ENCODE measurements at regions not wholly inside any gene's neighbourhood (a gene's known extent, or its start where the extent isn't known, plus 50 kb on each side); places are given as distances from the start of the nearest gene placed in this dataset.
"Not testable (repeated sequence)": the region's sequence is repeated elsewhere in the genome, so short reads cannot be mapped to it uniquely, and the experiment has no call there.

GRCh38 chrX:7346021-7346420 is 198.1 kb upstream of the PUDP start:
- no peak for TF ChIP-seq CTCF (IDR thresholded peaks at IDR 0.05; ENCODE audit: poor library complexity, severe bottlenecking)
- Histone ChIP-seq H3K27me3 (ENCODE audit: insufficient read depth, poor library complexity, severe bottlenecking) (no peaks in the 10 kb centered on the region), H3K4me3 (ENCODE audit: severe bottlenecking) (no peak overlapping the region), H3K9me3 (ENCODE audit: severe bottlenecking) (no peaks in the 10 kb centered on the region), H3K27ac (ENCODE audit: poor library complexity, severe bottlenecking) (no peak overlapping the region), H3K4me1 (ENCODE audit: insufficient read depth, poor library complexity, severe bottlenecking) (no peaks in the 10 kb centered on the region), H3K36me3 (ENCODE audit: low read depth) (no peaks in the 10 kb centered on the region)
- ATAC-seq (ENCODE audit: low read depth) (no peak), DNase-seq (ENCODE audit: low spot score) (no peak)

GRCh38 chrX:7343181-7343580 is 195.2 kb upstream of the PUDP start:
- H3K4me1 ChIP-seq (ENCODE audit: insufficient read depth, poor library complexity, severe bottlenecking) = no peaks in the 10 kb centered on the region
- H3K27ac ChIP-seq (ENCODE audit: poor library complexity, severe bottlenecking) = no peak overlapping the region
- no peaks in the 10 kb centered on the region for H3K36me3 ChIP-seq (ENCODE audit: low read depth)
- H3K4me3 ChIP-seq (ENCODE audit: severe bottlenecking) = no peak overlapping the region
- ATAC-seq (ENCODE audit: low read depth) (no peak), DNase-seq (ENCODE audit: low spot score) (no peak)
- no peaks in the 10 kb centered on the region for H3K9me3 ChIP-seq (ENCODE audit: severe bottlenecking)
- H3K27me3 ChIP-seq (ENCODE audit: insufficient read depth, poor library complexity, severe bottlenecking) = no peaks in the 10 kb centered on the region
- no peak for TF ChIP-seq CTCF (IDR thresholded peaks at IDR 0.05; ENCODE audit: poor library complexity, severe bottlenecking)

GRCh38 chrX:7335816-7336362 is 187.9 kb upstream of the PUDP start:
- H3K4me3 ChIP-seq (ENCODE audit: severe bottlenecking); ATAC-seq (ENCODE audit: low read depth); H3K36me3 ChIP-seq (ENCODE audit: low read depth): not testable (repeated sequence)

DNA sequence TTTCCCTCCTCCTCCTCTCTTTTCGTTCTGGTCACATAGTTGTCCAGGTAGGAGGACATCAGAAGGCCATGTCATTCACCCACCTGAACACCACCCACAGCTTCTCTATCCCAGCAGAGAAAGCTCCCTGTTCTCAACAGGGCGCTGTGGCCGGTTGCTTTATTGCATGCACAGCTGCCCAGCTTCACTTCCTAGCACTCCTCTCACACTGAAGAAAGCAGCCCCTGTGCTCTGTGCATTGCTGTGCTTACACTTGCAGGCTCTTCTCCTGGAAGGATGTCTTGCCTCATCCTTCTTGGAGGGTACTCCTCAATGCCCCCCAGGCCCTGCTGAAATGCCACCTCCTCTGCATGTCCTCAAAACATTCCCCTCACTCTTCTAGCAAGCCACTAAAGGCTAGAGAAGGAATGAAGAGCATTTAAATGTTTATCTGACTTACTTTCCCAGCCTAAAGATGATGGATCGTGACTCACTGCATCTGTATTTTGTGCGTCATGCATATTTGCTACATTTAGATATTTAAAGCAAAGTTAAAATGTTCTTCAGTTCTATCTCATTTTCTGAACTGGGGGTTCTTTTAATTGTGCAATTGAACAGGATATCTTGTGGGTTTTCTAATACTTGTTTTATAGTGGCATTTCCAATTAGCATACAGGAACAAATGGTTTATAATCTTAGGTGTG is 186.4 kb upstream of the PUDP start:
- TF ChIP-seq CTCF (IDR thresholded peaks at IDR 0.05; ENCODE audit: poor library complexity, severe bottlenecking) = no peak
- Histone ChIP-seq H3K27me3 (ENCODE audit: insufficient read depth, poor library complexity, severe bottlenecking) (no peaks in the 10 kb centered on the region), H3K4me3 (ENCODE audit: severe bottlenecking) (no peak overlapping the region), H3K9me3 (ENCODE audit: severe bottlenecking) (no peaks in the 10 kb centered on the region), H3K4me1 (ENCODE audit: insufficient read depth, poor library complexity, severe bottlenecking) (no peaks in the 10 kb centered on the region), H3K27ac (ENCODE audit: poor library complexity, severe bottlenecking) (no peak overlapping the region), H3K36me3 (ENCODE audit: low read depth) (no peaks in the 10 kb centered on the region)
- no peak for DNase-seq (ENCODE audit: low spot score)
- no peak for ATAC-seq (ENCODE audit: low read depth)

More at GRCh38 chrX:7335816-7336362, 187.9 kb upstream of the PUDP start:
- H3K27ac ChIP-seq (ENCODE audit: poor library complexity, severe bottlenecking); DNase-seq (ENCODE audit: low spot score); H3K4me1 ChIP-seq (ENCODE audit: insufficient read depth, poor library complexity, severe bottlenecking); H3K27me3 ChIP-seq (ENCODE audit: insufficient read depth, poor library complexity, severe bottlenecking); H3K9me3 ChIP-seq (ENCODE audit: severe bottlenecking): not testable (repeated sequence)

GRCh38 chrX:7330971-7331746 is 183.2 kb upstream of the PUDP start:
- TF ChIP-seq CTCF (IDR thresholded peaks at IDR 0.05; ENCODE audit: poor library complexity, severe bottlenecking) = no peak
- Histone ChIP-seq H3K36me3 (ENCODE audit: low read depth) (no peaks in the 10 kb centered on the region), H3K27me3 (ENCODE audit: insufficient read depth, poor library complexity, severe bottlenecking) (no peaks in the 10 kb centered on the region), H3K9me3 (ENCODE audit: severe bottlenecking) (no peaks in the 10 kb centered on the region), H3K27ac (ENCODE audit: poor library complexity, severe bottlenecking) (no peak overlapping the region), H3K4me3 (ENCODE audit: severe bottlenecking) (no peak overlapping the region), H3K4me1 (ENCODE audit: insufficient read depth, poor library complexity, severe bottlenecking) (no peaks in the 10 kb centered on the region)
- ATAC-seq (ENCODE audit: low read depth) (no peak), DNase-seq (ENCODE audit: low spot score) (no peak)

All from RWPE2 (cell line).